Astrocyte of the cerebellum (primary cell): ENCODE measurements at regions not wholly inside any gene's neighbourhood (a gene's known extent, or its start where the extent isn't known, plus 50 kb on each side); places are given as distances from the start of the nearest gene placed in this dataset.
A peak's percentile ranks its signal among the peaks of the same experiment; 100 is the strongest.
"Not testable (repeated sequence)": the region's sequence is repeated elsewhere in the genome, so short reads cannot be mapped to it uniquely, and the experiment has no call there.

Experiments used
- DNase-seq: peaks from one replicate; pipeline ENCODE4 v3.0.0-alpha.2; 2011; ENCODE audit warnings: low read depth
- H3K4me3 ChIP-seq: 2 replicates; pipeline ENCODE4 v1.5.1; 2011; ENCODE audit warnings: mild to moderate bottlenecking, low read depth, low read length, moderate library complexity
- in situ Hi-C: cut with HindIII; loops from 2 replicates; pipeline ENCODE4 v1.10.0; 2017; ENCODE audit warnings: low sequenced_read_pairs
- TF ChIP-seq, protein P1 (sequence below): IDR thresholded peaks from 2 replicates; pipeline ENCODE4 v1.5.1; 2012; ENCODE audit warnings: low read length, low read depth, moderate library complexity, mild to moderate bottlenecking; ENCODE audit errors: missing control alignments

DNA sequence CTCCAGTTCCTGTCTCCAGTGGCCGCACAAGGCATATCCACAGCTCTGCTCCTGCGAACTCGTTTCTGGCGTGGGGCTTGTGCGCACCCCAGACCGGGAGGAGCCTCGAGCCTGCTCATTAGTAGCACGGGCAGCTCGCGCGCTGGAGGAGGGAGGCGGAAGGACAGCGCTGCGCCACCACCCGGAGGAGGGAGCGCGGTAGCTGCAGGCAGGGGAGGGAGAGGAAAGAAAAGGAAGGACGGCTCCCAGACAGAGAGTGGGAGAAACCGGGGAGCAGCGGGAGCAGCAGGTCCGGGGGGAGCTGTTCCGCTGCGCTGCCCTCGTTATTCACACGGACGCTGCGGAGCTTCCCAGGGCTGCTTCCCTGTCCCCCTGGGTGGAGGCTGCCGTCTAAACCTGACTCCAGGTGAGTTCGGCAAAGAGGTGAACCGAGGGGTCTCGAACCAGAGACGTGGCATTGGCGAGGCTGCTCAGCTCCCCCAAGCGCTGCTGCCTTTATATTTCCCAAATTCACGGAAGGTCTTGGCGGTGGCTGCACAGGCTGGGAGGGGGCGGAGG, 121.3 kb upstream of the ZNF717 start:
- DNase-seq: peak; percentile 41
- TF ChIP-seq, protein P1, sequence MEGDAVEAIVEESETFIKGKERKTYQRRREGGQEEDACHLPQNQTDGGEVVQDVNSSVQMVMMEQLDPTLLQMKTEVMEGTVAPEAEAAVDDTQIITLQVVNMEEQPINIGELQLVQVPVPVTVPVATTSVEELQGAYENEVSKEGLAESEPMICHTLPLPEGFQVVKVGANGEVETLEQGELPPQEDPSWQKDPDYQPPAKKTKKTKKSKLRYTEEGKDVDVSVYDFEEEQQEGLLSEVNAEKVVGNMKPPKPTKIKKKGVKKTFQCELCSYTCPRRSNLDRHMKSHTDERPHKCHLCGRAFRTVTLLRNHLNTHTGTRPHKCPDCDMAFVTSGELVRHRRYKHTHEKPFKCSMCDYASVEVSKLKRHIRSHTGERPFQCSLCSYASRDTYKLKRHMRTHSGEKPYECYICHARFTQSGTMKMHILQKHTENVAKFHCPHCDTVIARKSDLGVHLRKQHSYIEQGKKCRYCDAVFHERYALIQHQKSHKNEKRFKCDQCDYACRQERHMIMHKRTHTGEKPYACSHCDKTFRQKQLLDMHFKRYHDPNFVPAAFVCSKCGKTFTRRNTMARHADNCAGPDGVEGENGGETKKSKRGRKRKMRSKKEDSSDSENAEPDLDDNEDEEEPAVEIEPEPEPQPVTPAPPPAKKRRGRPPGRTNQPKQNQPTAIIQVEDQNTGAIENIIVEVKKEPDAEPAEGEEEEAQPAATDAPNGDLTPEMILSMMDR: peak; percentile 58
- in situ Hi-C loops: no loop called here
- H3K4me3 ChIP-seq: peak overlapping the region; percentile 75

DNA sequence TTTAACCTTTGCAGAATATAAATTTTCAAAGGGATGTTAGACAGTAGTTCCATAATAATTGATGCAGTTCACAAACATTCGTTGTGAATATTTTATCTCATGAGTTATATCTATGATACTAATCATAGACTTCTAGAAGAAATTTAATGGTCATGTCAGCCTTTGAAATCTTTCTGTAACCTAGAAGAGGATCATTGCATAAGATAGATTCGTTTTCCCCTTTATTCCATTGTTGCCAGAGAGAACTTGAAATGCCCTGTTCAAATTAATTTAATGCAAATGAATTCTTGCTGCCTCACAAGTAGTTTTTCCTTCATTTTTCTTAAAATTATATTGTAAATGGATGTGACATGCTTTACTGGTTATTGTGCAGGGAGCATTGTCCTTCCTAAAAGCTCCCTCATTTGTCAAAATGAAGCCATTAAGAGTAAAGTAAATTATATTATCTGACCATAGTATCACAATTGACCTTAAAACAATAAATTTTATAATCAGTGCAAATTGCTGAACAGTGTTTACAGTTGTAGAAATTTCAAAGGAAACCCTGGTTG, 128.5 kb upstream of the ZNF717 start:
- TF ChIP-seq, protein P1: no peak
- in situ Hi-C loops: no loop called here
- no peak overlapping the region for H3K4me3 ChIP-seq
- no peak for DNase-seq

DNA sequence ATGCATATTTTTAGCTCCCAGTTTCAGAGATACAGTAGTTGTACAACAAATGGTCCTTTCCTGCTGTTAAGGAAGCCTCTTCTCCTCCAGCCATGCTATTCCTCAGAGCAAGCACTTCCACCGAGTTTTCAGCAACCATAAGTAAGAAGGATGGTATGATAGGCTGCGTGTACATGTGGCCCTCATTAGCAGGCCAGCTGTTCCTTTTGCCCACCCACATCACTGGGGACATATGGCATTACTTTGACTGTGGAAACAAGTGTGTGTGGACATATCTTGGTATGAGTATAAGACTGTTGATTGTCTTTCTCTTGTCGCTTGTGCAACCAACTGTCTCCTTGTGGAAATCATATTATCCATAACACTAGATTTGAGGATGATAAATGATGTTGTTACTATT, 129.4 kb upstream of the ZNF717 start:
- in situ Hi-C loops, H3K4me3 ChIP-seq, DNase-seq: not testable (repeated sequence)

DNA sequence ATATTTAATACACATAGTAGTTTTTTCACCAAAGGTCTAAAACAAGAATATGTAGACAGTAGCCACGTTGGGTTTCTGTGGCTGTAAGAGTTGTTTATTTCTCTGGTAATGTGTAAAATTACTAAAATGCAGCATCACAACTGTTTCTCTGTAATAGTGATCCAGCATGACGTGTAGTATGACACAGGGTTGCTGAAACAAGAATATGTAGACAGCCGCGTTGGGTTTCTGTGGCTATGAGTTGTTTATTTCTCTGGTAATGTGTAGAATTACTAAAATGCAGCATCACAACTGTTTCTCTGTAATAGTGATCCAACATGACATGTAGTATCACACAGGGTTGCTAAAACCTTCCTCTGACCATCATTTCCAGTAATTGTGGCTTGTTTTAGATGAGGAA, 153.6 kb upstream of the ZNF717 start:
- TF ChIP-seq, protein P1: no peak
- no peak overlapping the region for H3K4me3 ChIP-seq
- in situ Hi-C loops: no loop called here
- no peak for DNase-seq

- TF ChIP-seq, protein P1: no peak
- in situ Hi-C loops: no loop called here
- no peak for DNase-seq
- no peak overlapping the region for H3K4me3 ChIP-seq
Observed at GRCh38 chr3:75951941-75952340, 166.6 kb upstream of the ZNF717 start.

- DNase-seq, in situ Hi-C loops, H3K4me3 ChIP-seq: not testable (repeated sequence)
Observed at GRCh38 chr3:75960031-75960430, 174.7 kb upstream of the ZNF717 start.

DNA sequence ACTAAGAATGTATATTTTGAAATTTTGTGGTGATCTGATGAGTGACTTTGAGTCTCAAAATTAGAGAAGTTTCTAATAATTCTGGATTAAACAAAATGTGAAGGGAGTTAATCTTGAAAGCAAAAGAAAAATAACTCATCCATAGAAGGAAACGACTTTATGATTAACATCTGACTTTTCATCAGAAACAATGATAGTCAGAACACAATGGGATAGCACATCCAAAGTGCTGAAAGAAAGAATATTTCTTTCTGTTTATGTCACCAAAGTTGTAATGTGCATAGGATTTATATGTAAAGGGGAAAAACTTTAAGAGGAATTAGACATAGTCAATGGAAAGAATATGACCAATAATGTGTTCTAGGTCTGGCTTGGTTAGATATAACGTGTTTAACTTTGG, 176.7 kb upstream of the ZNF717 start:
- DNase-seq, in situ Hi-C loops, H3K4me3 ChIP-seq: not testable (repeated sequence)

GRCh38 chr3:75967071-75967470, 181.7 kb upstream of the ZNF717 start:
- in situ Hi-C loops: no loop called here
- TF ChIP-seq, protein P1: no peak
- no peak overlapping the region for H3K4me3 ChIP-seq
- DNase-seq: no peak
